HG03159 (cell line): ENCODE measurements at regions not wholly inside any gene's neighbourhood (a gene's known extent, or its start where the extent isn't known, plus 50 kb on each side); places are given as distances from the start of the nearest gene placed in this dataset.

ENCODE experiments used
- ATAC-seq: cut with Tn5 transposase; IDR thresholded peaks from one replicate; pipeline ENCODE4 v1.9.1; 2021; ENCODE audit warnings: mild to moderate bottlenecking, moderate library complexity; ENCODE audit not compliant: unreplicated experiment

DNA sequence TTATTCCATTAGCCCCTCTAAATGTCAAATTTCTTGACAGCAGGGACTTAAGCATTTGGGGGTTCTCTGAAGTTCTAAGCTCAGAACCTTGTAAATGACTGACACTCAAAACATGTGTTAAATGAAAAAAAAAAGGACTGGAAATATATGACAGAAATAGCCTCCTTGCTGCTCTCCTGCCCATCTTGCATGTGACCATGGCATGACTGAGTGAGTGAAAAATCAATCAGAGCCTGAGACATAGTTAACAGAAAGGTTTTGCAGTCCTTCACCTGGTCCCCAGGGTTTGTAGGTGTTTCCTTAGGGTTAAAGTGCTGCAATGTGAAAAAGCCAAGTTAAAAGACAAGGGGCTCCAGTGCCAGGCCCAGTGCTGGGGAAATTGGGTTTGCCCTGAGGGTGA, 168.1 kb downstream of the ZBTB18 start:
- no peak for ATAC-seq

DNA sequence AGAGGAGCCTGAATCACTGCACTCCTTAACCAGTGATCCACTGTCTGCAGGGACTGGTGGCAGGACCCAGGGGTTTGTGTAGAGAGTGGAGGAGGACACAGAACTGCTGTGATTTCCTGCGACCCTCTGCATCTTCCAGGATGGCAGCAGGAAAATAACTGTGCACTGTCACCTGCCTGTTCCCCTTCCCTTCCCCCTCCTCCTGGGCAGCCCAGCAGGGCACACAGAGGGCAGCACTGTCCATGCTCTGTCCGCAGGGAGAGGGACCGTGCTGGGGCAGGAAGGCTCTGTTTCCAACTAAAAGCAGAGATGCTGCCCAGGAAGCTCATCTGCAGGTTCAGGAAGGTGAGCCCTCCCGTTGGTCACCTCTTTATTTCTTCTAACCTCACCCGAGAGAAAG, 168.7 kb downstream of the ZBTB18 start:
- ATAC-seq = no peak

GRCh38 chr1:244220410-244220809, 169.3 kb downstream of the ZBTB18 start:
- ATAC-seq = no peak

- no peak for ATAC-seq
Observed at GRCh38 chr1:244221991-244222390, 170.9 kb downstream of the ZBTB18 start.

- ATAC-seq = no peak
Observed at GRCh38 chr1:244224487-244225430, 173.7 kb downstream of the ZBTB18 start.

- ATAC-seq = no peak
Observed at GRCh38 chr1:244226435-244226834, 175.4 kb downstream of the ZBTB18 start.

GRCh38 chr1:244230470-244230869, 179.4 kb downstream of the ZBTB18 start:
- no peak for ATAC-seq

GRCh38 chr1:244231193-244231571, 180.1 kb downstream of the ZBTB18 start:
- no peak for ATAC-seq

- no peak for ATAC-seq
Observed at GRCh38 chr1:244231572-244232315, 180.7 kb downstream of the ZBTB18 start.

GRCh38 chr1:244234009-244234643, 183.0 kb downstream of the ZBTB18 start:
- ATAC-seq = no peak

GRCh38 chr1:244235157-244235556, 184.1 kb downstream of the ZBTB18 start:
- no peak for ATAC-seq

GRCh38 chr1:244236101-244236500, 185.0 kb downstream of the ZBTB18 start:
- no peak for ATAC-seq

GRCh38 chr1:244236721-244237120, 185.6 kb downstream of the ZBTB18 start:
- no peak for ATAC-seq

- ATAC-seq = no peak
Observed at GRCh38 chr1:244237445-244237844, 186.4 kb downstream of the ZBTB18 start.

DNA sequence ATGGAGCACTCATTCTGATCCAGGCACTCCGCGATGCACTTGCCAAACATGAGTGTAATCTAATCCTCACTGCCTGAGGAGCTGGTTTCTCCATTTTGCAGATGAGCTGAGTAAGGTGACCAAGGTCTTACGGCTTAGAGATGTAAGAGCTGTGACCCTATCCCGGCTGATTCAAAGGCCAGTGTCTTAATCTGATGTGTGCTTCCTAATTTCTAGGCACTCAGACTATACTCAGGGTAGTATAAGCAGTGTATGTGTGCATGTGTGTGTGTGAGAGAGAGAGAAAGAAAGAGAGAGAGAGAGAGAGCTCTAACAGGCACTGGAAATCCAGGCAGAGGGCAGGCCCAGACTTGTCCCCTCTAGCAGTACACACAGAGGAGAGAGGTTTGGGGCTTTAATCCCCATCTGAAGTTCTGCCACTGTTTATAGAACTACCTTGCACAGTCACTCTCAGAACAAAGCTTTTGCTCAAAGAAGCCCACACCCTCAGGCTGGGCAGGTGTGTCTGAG, 188.2 kb downstream of the ZBTB18 start:
- ATAC-seq = no peak

- ATAC-seq = no peak
Observed at GRCh38 chr1:244241438-244241837, 190.4 kb downstream of the ZBTB18 start.

GRCh38 chr1:244242446-244242845, 191.4 kb downstream of the ZBTB18 start:
- peak; percentile 57 for ATAC-seq

- ATAC-seq = no peak
Observed at GRCh38 chr1:244246334-244246733, 195.3 kb downstream of the ZBTB18 start.

DNA sequence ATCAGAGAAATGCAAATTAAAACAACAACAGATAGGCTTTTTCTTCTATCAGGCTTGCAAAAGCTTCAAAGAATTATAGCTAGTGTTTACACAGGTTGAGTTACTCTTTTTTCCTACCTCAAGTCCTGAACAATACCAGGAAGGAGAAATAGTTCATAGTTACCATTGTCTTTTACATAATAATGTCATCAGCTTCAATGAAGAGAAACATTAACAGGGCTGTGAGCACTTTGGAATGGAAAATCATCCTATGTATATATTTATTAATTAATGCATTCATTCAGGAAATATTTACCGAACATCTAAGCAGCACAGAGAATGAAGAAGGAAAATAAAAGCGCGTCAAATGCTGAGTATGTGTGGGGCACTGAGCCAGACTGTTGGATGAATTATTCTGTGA, 197.3 kb downstream of the ZBTB18 start:
- no peak for ATAC-seq

GRCh38 chr1:244252211-244252610, 199.5 kb downstream of the ADSS2 start:
- no peak for ATAC-seq

GRCh38 chr1:244254467-244254866, 197.2 kb downstream of the ADSS2 start:
- ATAC-seq = no peak
